IMR-90 (cell line): ENCODE measurements at regions not wholly inside any gene's neighbourhood (a gene's known extent, or its start where the extent isn't known, plus 50 kb on each side); places are given as distances from the start of the nearest gene placed in this dataset.

Experiments used
- ATAC-seq: fragments of 200-7000 bp; cut with Tn5 transposase; 2 replicates; pipeline ENCODE4 v1.9.1; 2020; ENCODE audit warnings: low read depth, mild to moderate bottlenecking, moderate library complexity
- BruUV-seq: library from RNA; stranded (reverse); fragments of 400-500 nt; replicated peaks from 2 replicates; lab custom pipeline; 2021; lab: Mats Ljungman, UMichigan
- CTCF ChIA-PET: fragments of 300-600 bp; formaldehyde crosslinking; extraction: SDS; loops from one replicate; lab custom pipeline; 2021; ENCODE audit warnings: antibody characterized with exemption; lab: Yijun Ruan, JAX
- POLR2A ChIA-PET: fragments of 300-600 bp; sonication (Branson Sonifier 250); formaldehyde crosslinking; loops from one replicate; lab custom pipeline; 2022; ENCODE audit warnings: antibody characterized with exemption; ENCODE audit not compliant: unreplicated experiment; lab: Charles Lee
- DNase-seq: peaks from one replicate; pipeline ENCODE4 v3.0.0; 2013
- H2AFZ ChIP-seq: replicated peaks from 2 replicates; pipeline ENCODE3; 2013; ENCODE audit warnings: low read length, mild to moderate bottlenecking; ENCODE audit not compliant: poor library complexity
- H2AK5ac ChIP-seq: 2 replicates; pipeline ENCODE4 v1.6.1; 2013; ENCODE audit warnings: low read depth, low read length, inconsistent platforms
- H2AK9ac ChIP-seq: replicated peaks from 2 replicates; pipeline ENCODE3; 2013; ENCODE audit warnings: mild to moderate bottlenecking, low read depth, low read length, moderate library complexity; ENCODE audit not compliant: poor library complexity
- H2BK120ac ChIP-seq: 2 replicates; pipeline ENCODE4 v1.6.1; 2013; ENCODE audit warnings: low read depth, low read length, inconsistent platforms
- H2BK15ac ChIP-seq: 3 replicates; pipeline ENCODE4 v1.6.1; 2013; ENCODE audit warnings: low read depth, low read length, inconsistent platforms
- H2BK20ac ChIP-seq: 2 replicates; pipeline ENCODE4 v1.6.1; 2013; ENCODE audit warnings: low read depth, mild to moderate bottlenecking, inconsistent platforms, low read length, moderate library complexity
- H2BK5ac ChIP-seq: 2 replicates; pipeline ENCODE4 v1.6.1; 2013; ENCODE audit warnings: mild to moderate bottlenecking, low read depth, low read length, inconsistent platforms; ENCODE audit not compliant: poor library complexity, severe bottlenecking
- H3K14ac ChIP-seq: replicated peaks from 2 replicates; pipeline ENCODE4 v1.6.1; 2013; ENCODE audit warnings: low read depth, low read length, inconsistent platforms
- H3K18ac ChIP-seq: 2 replicates; pipeline ENCODE4 v1.6.1; 2013; ENCODE audit warnings: low read depth, low read length, control low read depth
- H3K23ac ChIP-seq: 2 replicates; pipeline ENCODE4 v1.6.1; 2013; ENCODE audit warnings: low read depth, low read length, inconsistent platforms
- H3K27ac ChIP-seq: 2 replicates; pipeline ENCODE4 v1.5.1; 2013; ENCODE audit warnings: mild to moderate bottlenecking, control low read depth, low read length; ENCODE audit not compliant: insufficient read depth
- H3K27me3 ChIP-seq: 2 replicates; pipeline ENCODE4 v1.6.1; 2013; ENCODE audit warnings: low read length; ENCODE audit not compliant: control insufficient read depth, insufficient read depth
- H3K36me3 ChIP-seq: 2 replicates; pipeline ENCODE4 v1.6.1; 2013; ENCODE audit warnings: low read length, mixed read lengths; ENCODE audit not compliant: control insufficient read depth, insufficient read depth
- H3K4ac ChIP-seq: 2 replicates; pipeline ENCODE4 v1.6.1; 2013; ENCODE audit warnings: low read depth, low read length, inconsistent platforms
- H3K4me1 ChIP-seq: 2 replicates; pipeline ENCODE4 v1.6.1; 2013; ENCODE audit warnings: low read length, mixed read lengths; ENCODE audit not compliant: control insufficient read depth, insufficient read depth
- H3K4me2 ChIP-seq: 2 replicates; pipeline ENCODE4 v1.6.1; 2013; ENCODE audit warnings: low read depth, mild to moderate bottlenecking, control low read depth, low read length, moderate library complexity
- H3K4me3 ChIP-seq: 2 replicates; pipeline ENCODE4 v1.5.1; 2013; ENCODE audit warnings: low read depth, mild to moderate bottlenecking, control low read depth, low read length, moderate library complexity; ENCODE audit not compliant: insufficient read depth
- H3K56ac ChIP-seq: 2 replicates; pipeline ENCODE4 v1.6.1; 2013; ENCODE audit warnings: low read length, inconsistent platforms; ENCODE audit not compliant: insufficient read depth; ENCODE audit errors: extremely low read depth
- H3K79me1 ChIP-seq, 2 experiments: 2 replicates each; pipeline ENCODE4 v1.6.1; 2013; ENCODE audit warnings: low read length in 2 of 2, inconsistent platforms in 1 of 2, low read depth in 1 of 2
- H3K9ac ChIP-seq: 2 replicates; pipeline ENCODE4 v1.6.1; 2013; ENCODE audit warnings: low read depth, low read length, control low read depth
- H3K9me1 ChIP-seq: 2 replicates; pipeline ENCODE4 v1.6.1; 2013; ENCODE audit warnings: low read length, inconsistent platforms; ENCODE audit not compliant: insufficient read depth
- H3K9me3 ChIP-seq: 2 replicates; pipeline ENCODE4 v1.6.1; 2013; ENCODE audit warnings: low read length; ENCODE audit not compliant: control insufficient read depth, insufficient read depth
- H4K20me1 ChIP-seq: 2 replicates; pipeline ENCODE4 v1.6.1; 2013; ENCODE audit warnings: low read length, inconsistent platforms; ENCODE audit not compliant: insufficient read depth
- H4K5ac ChIP-seq: 2 replicates; pipeline ENCODE4 v1.6.1; 2013; ENCODE audit warnings: mild to moderate bottlenecking, low read depth, low read length, control low read depth
- H4K8ac ChIP-seq, 2 experiments: 2 replicates each; pipeline ENCODE4 v1.6.1; 2013; ENCODE audit warnings: low read depth in 2 of 2, low read length in 2 of 2, control low read depth in 1 of 2, inconsistent platforms in 1 of 2
- H4K91ac ChIP-seq: 2 replicates; pipeline ENCODE4 v1.6.1; 2013; ENCODE audit warnings: low read depth, low read length, inconsistent platforms; ENCODE audit not compliant: insufficient read depth
- BHLHE40 ChIP-seq: fragments of 150-350 bp; IDR thresholded peaks from 2 replicates; pipeline ENCODE4 v1.6.1; 2016; ENCODE audit warnings: mild to moderate bottlenecking, low read depth, low read length
- CEBPB ChIP-seq: IDR thresholded peaks from 2 replicates; pipeline ENCODE4 v1.6.1; 2012; ENCODE audit warnings: low read depth, low read length, improper control_type of control experiment
- CHD1 ChIP-seq: IDR thresholded peaks from 2 replicates; pipeline ENCODE4 v1.6.1; 2012; ENCODE audit warnings: low read depth, low read length, improper control_type of control experiment
- FOS ChIP-seq: fragments of 150-350 bp; IDR thresholded peaks from 2 replicates; pipeline ENCODE4 v1.6.1; 2016; ENCODE audit warnings: low read depth, low read length
- MAFK ChIP-seq: IDR thresholded peaks from 2 replicates; pipeline ENCODE4 v1.6.1; 2012; ENCODE audit warnings: low read depth, low read length, improper control_type of control experiment
- MAZ ChIP-seq: IDR thresholded peaks from 2 replicates; pipeline ENCODE4 v1.6.1; 2012; ENCODE audit warnings: low read depth, mild to moderate bottlenecking, low read length, improper control_type of control experiment, moderate library complexity, borderline replicate concordance
- MXI1 ChIP-seq: IDR thresholded peaks from 2 replicates; pipeline ENCODE4 v1.6.1; 2012; ENCODE audit warnings: low read depth, mild to moderate bottlenecking, low read length, moderate library complexity, borderline replicate concordance
- NFE2L2 ChIP-seq: fragments of 150-350 bp; IDR thresholded peaks from 2 replicates; pipeline ENCODE4 v1.6.1; 2016; ENCODE audit warnings: low read depth, mild to moderate bottlenecking, low read length
- POLR2A ChIP-seq: IDR thresholded peaks from 2 replicates; pipeline ENCODE4 v1.6.1; 2012; ENCODE audit warnings: mild to moderate bottlenecking, low read depth, low read length
- RAD21 ChIP-seq: IDR thresholded peaks from 2 replicates; pipeline ENCODE4 v1.6.1; 2012; ENCODE audit warnings: low read length, improper control_type of control experiment
- RCOR1 ChIP-seq: IDR thresholded peaks from 2 replicates; pipeline ENCODE4 v1.6.1; 2012; ENCODE audit warnings: mild to moderate bottlenecking, low read length, improper control_type of control experiment; ENCODE audit not compliant: insufficient replicate concordance
- RFX5 ChIP-seq: IDR thresholded peaks from 2 replicates; pipeline ENCODE4 v1.8.0; 2012; ENCODE audit warnings: low read depth, mild to moderate bottlenecking, low read length, moderate library complexity
- SMC3 ChIP-seq: fragments of 150-350 bp; IDR thresholded peaks from 2 replicates; pipeline ENCODE4 v1.6.1; 2016; ENCODE audit warnings: low read depth, mild to moderate bottlenecking, antibody characterized with exemption, low read length, moderate library complexity
- dilution Hi-C: fragments of 300-500 bp; cut with HindIII; formaldehyde crosslinking; loops from one replicate; pipeline ENCODE4 v1.14.3; 2018; ENCODE audit warnings: low sequenced_read_pairs; ENCODE audit not compliant: unreplicated experiment
- in situ Hi-C: fragments of 300-500 bp; cut with MboI; formaldehyde crosslinking; loops from 3 replicates; pipeline ENCODE4 v1.14.3; 2019; ENCODE audit warnings: low sequenced_read_pairs, inconsistent platforms, mixed read lengths
- intact Hi-C: fragments of 100-400 bp; cut with micrococcal nuclease; formaldehyde crosslinking; loops from 2 replicates; pipeline ENCODE4 v1.10.0; 2022
- TF ChIP-seq, protein P1 (sequence below): fragments of 150-350 bp; IDR thresholded peaks from 2 replicates; pipeline ENCODE4 v1.6.1; 2017; ENCODE audit warnings: mild to moderate bottlenecking, antibody characterized with exemption, low read length, low read depth
- TF ChIP-seq, protein P2 (sequence below): fragments of 150-350 bp; IDR thresholded peaks from 2 replicates; pipeline ENCODE4 v1.6.1; 2016; ENCODE audit warnings: low read depth, mild to moderate bottlenecking, low read length, moderate library complexity, borderline replicate concordance
- TF ChIP-seq, protein P3 (sequence below): conservative IDR thresholded peaks from 2 replicates; pipeline ENCODE4 v1.5.1; 2012; ENCODE audit warnings: mild to moderate bottlenecking, low read depth, low read length, improper control_type of control experiment

DNA sequence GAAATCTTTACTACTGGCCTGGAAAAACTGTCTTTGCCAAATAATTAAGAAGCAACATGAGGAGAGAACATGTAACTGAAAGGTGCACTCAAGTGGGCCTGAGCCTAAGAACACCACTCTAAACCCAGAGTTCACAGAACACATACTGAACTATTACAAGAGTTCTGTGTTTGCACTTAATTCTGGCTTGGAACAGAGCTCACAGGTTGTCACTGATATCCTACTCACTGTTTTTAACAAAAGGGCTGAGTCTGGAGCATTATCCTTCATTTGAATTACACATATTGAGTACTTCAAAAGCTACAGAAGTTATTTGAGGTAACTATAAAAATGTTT is 164.7 kb downstream of the OGFRL1 start:
- Histone ChIP-seq H3K27ac (no peak overlapping the region), H3K9ac (no peak overlapping the region), H4K20me1 (no peaks in the 10 kb centered on the region), H3K23ac (no peak overlapping the region; the same call in 1 of the 2 replicates), H3K56ac (no peak overlapping the region), H2BK5ac (no peak overlapping the region), H3K4me3 (no peak overlapping the region), H3K4me2 (no peak overlapping the region; the same call in 1 of the 2 replicates), H3K9me1 (no peaks in the 10 kb centered on the region), H2AK5ac (no peak overlapping the region), H2AK9ac (no peak overlapping the region), H3K4me1 (peaks cover 2% of the 10 kb centered on the region; the same call in 1 of the 2 replicates), H4K91ac (no peak overlapping the region), H3K14ac (peak overlapping the region; percentile 10; the same call in 1 of the 2 replicates), H3K9me3 (no peaks in the 10 kb centered on the region), H3K27me3 (no peaks in the 10 kb centered on the region), H3K79me1 (no peaks in the 10 kb centered on the region), H2BK20ac (no peak overlapping the region), H2BK120ac (no peak overlapping the region), H2BK15ac (no peak overlapping the region), H2AFZ (no peak overlapping the region), H3K18ac (peak overlapping the region; percentile 35; the same call in 1 of the 2 replicates), H4K5ac (no peak overlapping the region), H3K4ac (no peak overlapping the region), H3K36me3 (no peaks in the 10 kb centered on the region), H4K8ac (no peak overlapping the region)
- DNase-seq (no peak), ATAC-seq (no peak)
- intact Hi-C loops (no loop called here), dilution Hi-C loops (no loop called here), in situ Hi-C loops (no loop called here)
- TF ChIP-seq BHLHE40: no peak
- TF ChIP-seq, protein P1, sequence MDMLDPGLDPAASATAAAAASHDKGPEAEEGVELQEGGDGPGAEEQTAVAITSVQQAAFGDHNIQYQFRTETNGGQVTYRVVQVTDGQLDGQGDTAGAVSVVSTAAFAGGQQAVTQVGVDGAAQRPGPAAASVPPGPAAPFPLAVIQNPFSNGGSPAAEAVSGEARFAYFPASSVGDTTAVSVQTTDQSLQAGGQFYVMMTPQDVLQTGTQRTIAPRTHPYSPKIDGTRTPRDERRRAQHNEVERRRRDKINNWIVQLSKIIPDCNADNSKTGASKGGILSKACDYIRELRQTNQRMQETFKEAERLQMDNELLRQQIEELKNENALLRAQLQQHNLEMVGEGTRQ: no peak
- TF ChIP-seq MXI1: no peak
- TF ChIP-seq RFX5: no peak
- TF ChIP-seq POLR2A: no peak
- no peak for TF ChIP-seq MAFK
- TF ChIP-seq RCOR1: no peak
- TF ChIP-seq, protein P2, sequence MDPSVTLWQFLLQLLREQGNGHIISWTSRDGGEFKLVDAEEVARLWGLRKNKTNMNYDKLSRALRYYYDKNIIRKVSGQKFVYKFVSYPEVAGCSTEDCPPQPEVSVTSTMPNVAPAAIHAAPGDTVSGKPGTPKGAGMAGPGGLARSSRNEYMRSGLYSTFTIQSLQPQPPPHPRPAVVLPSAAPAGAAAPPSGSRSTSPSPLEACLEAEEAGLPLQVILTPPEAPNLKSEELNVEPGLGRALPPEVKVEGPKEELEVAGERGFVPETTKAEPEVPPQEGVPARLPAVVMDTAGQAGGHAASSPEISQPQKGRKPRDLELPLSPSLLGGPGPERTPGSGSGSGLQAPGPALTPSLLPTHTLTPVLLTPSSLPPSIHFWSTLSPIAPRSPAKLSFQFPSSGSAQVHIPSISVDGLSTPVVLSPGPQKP: no peak
- TF ChIP-seq FOS: no peak
- TF ChIP-seq CEBPB: no peak
- TF ChIP-seq CHD1: no peak
- no peak for TF ChIP-seq MAZ
- no peak for TF ChIP-seq NFE2L2
- TF ChIP-seq SMC3: no peak
- TF ChIP-seq, protein P3, sequence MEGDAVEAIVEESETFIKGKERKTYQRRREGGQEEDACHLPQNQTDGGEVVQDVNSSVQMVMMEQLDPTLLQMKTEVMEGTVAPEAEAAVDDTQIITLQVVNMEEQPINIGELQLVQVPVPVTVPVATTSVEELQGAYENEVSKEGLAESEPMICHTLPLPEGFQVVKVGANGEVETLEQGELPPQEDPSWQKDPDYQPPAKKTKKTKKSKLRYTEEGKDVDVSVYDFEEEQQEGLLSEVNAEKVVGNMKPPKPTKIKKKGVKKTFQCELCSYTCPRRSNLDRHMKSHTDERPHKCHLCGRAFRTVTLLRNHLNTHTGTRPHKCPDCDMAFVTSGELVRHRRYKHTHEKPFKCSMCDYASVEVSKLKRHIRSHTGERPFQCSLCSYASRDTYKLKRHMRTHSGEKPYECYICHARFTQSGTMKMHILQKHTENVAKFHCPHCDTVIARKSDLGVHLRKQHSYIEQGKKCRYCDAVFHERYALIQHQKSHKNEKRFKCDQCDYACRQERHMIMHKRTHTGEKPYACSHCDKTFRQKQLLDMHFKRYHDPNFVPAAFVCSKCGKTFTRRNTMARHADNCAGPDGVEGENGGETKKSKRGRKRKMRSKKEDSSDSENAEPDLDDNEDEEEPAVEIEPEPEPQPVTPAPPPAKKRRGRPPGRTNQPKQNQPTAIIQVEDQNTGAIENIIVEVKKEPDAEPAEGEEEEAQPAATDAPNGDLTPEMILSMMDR: no peak
- TF ChIP-seq RAD21: no peak
- CTCF ChIA-PET: no interaction called here
- no TSS peak for BruUV-seq
- POLR2A ChIA-PET: no interaction called here
